ENCODE measurements at regions not wholly inside any gene's neighbourhood (a gene's known extent, or its start where the extent isn't known, plus 50 kb on each side); places are given as distances from the start of the nearest gene placed in this dataset.

- DNase-seq (no peak), ATAC-seq (no peak)
- Mint-ChIP-seq H3K27ac (no peak overlapping the region), H3K9me3 (peaks cover 0 to 15% (median 0%) of the 10 kb centered on the region in 9 donors), H3K36me3 (no peaks in the 10 kb centered on the region), H3K27me3 (peaks cover 6 to 54% (median 26%) of the 10 kb centered on the region in 5 donors), H3K4me3 (peak overlapping the region in 1 of 10 donors; percentile 9), H3K4me1 (peaks cover 0 to 18% (median under 1%) of the 10 kb centered on the region in 4 donors)
- POLR2A ChIA-PET = no interaction called here
Measured at GRCh38 chr5:74433896-74434829, 206.4 kb downstream of the ENC1 start.

GRCh38 chr5:74433255-74433895 is 207.2 kb downstream of the ENC1 start:
- no peaks in the 10 kb centered on the region for H3K36me3 Mint-ChIP-seq
- POLR2A ChIA-PET = no interaction called here
- H3K9me3 Mint-ChIP-seq = peaks cover 0 to 15% (median 0%) of the 10 kb centered on the region in 9 donors
- DNase-seq (no peak), ATAC-seq (no peak)
- H3K27me3 Mint-ChIP-seq = peaks cover 6 to 58% (median 26%) of the 10 kb centered on the region in 5 donors
- peak overlapping the region in 2 of 10 donors; percentile 7 to 13 for H3K4me3 Mint-ChIP-seq
- H3K4me1 Mint-ChIP-seq = peaks cover 0 to 18% (median under 1%) of the 10 kb centered on the region in 4 donors
- peak overlapping the region in 1 of 10 donors; percentile 22 for H3K27ac Mint-ChIP-seq

GRCh38 chr5:74432721-74433120 is 207.8 kb downstream of the ENC1 start:
- ATAC-seq (no peak), DNase-seq (no peak)
- no peak overlapping the region for H3K27ac Mint-ChIP-seq
- H3K4me1 Mint-ChIP-seq = peaks cover 0 to 18% (median under 1%) of the 10 kb centered on the region in 4 donors
- POLR2A ChIA-PET = no interaction called here
- no peaks in the 10 kb centered on the region for H3K36me3 Mint-ChIP-seq
- no peak overlapping the region for H3K4me3 Mint-ChIP-seq
- peaks cover 4 to 58% (median 26%) of the 10 kb centered on the region in 5 donors for H3K27me3 Mint-ChIP-seq
- H3K9me3 Mint-ChIP-seq = peaks cover 0 to 15% (median 0%) of the 10 kb centered on the region in 9 donors

GRCh38 chr5:74432216-74432615 is 208.3 kb downstream of the ENC1 start:
- peaks cover 4 to 58% (median 27%) of the 10 kb centered on the region in 5 donors for H3K27me3 Mint-ChIP-seq
- no peak overlapping the region for H3K4me3 Mint-ChIP-seq
- peaks cover 0 to 18% (median under 1%) of the 10 kb centered on the region in 4 donors for H3K4me1 Mint-ChIP-seq
- no peaks in the 10 kb centered on the region for H3K36me3 Mint-ChIP-seq
- POLR2A ChIA-PET = no interaction called here
- H3K9me3 Mint-ChIP-seq = peaks cover 0 to 15% (median 0%) of the 10 kb centered on the region in 9 donors
- DNase-seq (no peak), ATAC-seq (no peak)
- H3K27ac Mint-ChIP-seq = no peak overlapping the region

GRCh38 chr5:74431290-74431669 is 209.2 kb downstream of the ENC1 start:
- Mint-ChIP-seq H3K4me1 (peaks cover 0 to 18% (median under 1%) of the 10 kb centered on the region in 4 donors), H3K27ac (no peak overlapping the region), H3K27me3 (peaks cover 7 to 58% (median 31%) of the 10 kb centered on the region in 5 donors), H3K9me3 (peaks cover 0 to 6% (median 0%) of the 10 kb centered on the region in 9 donors), H3K36me3 (no peaks in the 10 kb centered on the region), H3K4me3 (no peak overlapping the region)
- DNase-seq (no peak), ATAC-seq (no peak)
- POLR2A ChIA-PET = no interaction called here

GRCh38 chr5:74430631-74431289 is 209.8 kb downstream of the ENC1 start:
- DNase-seq (no peak), ATAC-seq (no peak)
- Mint-ChIP-seq H3K4me3 (no peak overlapping the region), H3K9me3 (peaks cover 0 to 1% (median 0%) of the 10 kb centered on the region in 9 donors), H3K4me1 (peaks cover 0 to 18% (median under 1%) of the 10 kb centered on the region in 4 donors), H3K27me3 (peaks cover 7 to 53% (median 32%) of the 10 kb centered on the region in 5 donors), H3K36me3 (no peaks in the 10 kb centered on the region), H3K27ac (no peak overlapping the region)
- POLR2A ChIA-PET = no interaction called here

GRCh38 chr5:74429495-74429894 is 211.0 kb downstream of the ENC1 start:
- Mint-ChIP-seq H3K4me1 (peaks cover 0 to 16% (median under 1%) of the 10 kb centered on the region in 4 donors), H3K4me3 (no peak overlapping the region), H3K27ac (no peak overlapping the region), H3K36me3 (no peaks in the 10 kb centered on the region), H3K27me3 (peaks cover 7 to 40% (median 30%) of the 10 kb centered on the region in 5 donors), H3K9me3 (no peaks in the 10 kb centered on the region)
- ATAC-seq = no peak
- DNase-seq = no peak
- POLR2A ChIA-PET = no interaction called here

GRCh38 chr5:74428876-74429275 is 211.7 kb downstream of the ENC1 start:
- POLR2A ChIA-PET = no interaction called here
- Mint-ChIP-seq H3K36me3 (no peaks in the 10 kb centered on the region), H3K27ac (no peak overlapping the region), H3K4me3 (no peak overlapping the region), H3K4me1 (peaks cover 0 to 10% (median under 1%) of the 10 kb centered on the region in 4 donors), H3K27me3 (peaks cover 7 to 37% (median 29%) of the 10 kb centered on the region in 5 donors), H3K9me3 (no peaks in the 10 kb centered on the region)
- no peak for ATAC-seq
- DNase-seq = no peak

GRCh38 chr5:74428275-74428674 is 212.3 kb downstream of the ENC1 start:
- H3K27ac Mint-ChIP-seq = no peak overlapping the region
- peaks cover 0 to 4% (median 0%) of the 10 kb centered on the region in 4 donors for H3K4me1 Mint-ChIP-seq
- DNase-seq (no peak), ATAC-seq (no peak)
- peaks cover 7 to 37% (median 24%) of the 10 kb centered on the region in 5 donors for H3K27me3 Mint-ChIP-seq
- H3K36me3 Mint-ChIP-seq = no peaks in the 10 kb centered on the region
- no peak overlapping the region for H3K4me3 Mint-ChIP-seq
- H3K9me3 Mint-ChIP-seq = no peaks in the 10 kb centered on the region
- POLR2A ChIA-PET = no interaction called here

GRCh38 chr5:74426506-74426905 is 214.0 kb downstream of the ENC1 start:
- Mint-ChIP-seq H3K9me3 (no peaks in the 10 kb centered on the region), H3K27ac (no peak overlapping the region), H3K4me3 (no peak overlapping the region), H3K36me3 (no peaks in the 10 kb centered on the region), H3K4me1 (peaks cover 0 to 2% (median 0%) of the 10 kb centered on the region in 4 donors), H3K27me3 (peaks cover 6 to 27% (median 17%) of the 10 kb centered on the region in 5 donors)
- no peak for ATAC-seq
- no peak for DNase-seq
- POLR2A ChIA-PET = no interaction called here

- Mint-ChIP-seq H3K36me3 (no peaks in the 10 kb centered on the region), H3K9me3 (no peaks in the 10 kb centered on the region), H3K4me1 (no peaks in the 10 kb centered on the region), H3K27ac (no peak overlapping the region), H3K4me3 (no peak overlapping the region), H3K27me3 (peaks cover 5 to 18% (median 5%) of the 10 kb centered on the region in 5 donors)
- ATAC-seq = no peak
- no peak for DNase-seq
- POLR2A ChIA-PET = no interaction called here
Measured at GRCh38 chr5:74424162-74424868, 216.2 kb downstream of the ENC1 start.

- no peak for ATAC-seq
- H3K9me3 Mint-ChIP-seq = no peaks in the 10 kb centered on the region
- no peak for DNase-seq
- peaks cover 0 to 19% (median 5%) of the 10 kb centered on the region in 5 donors for H3K27me3 Mint-ChIP-seq
- no peaks in the 10 kb centered on the region for H3K36me3 Mint-ChIP-seq
- POLR2A ChIA-PET = no interaction called here
- no peaks in the 10 kb centered on the region for H3K4me1 Mint-ChIP-seq
- H3K27ac Mint-ChIP-seq = no peak overlapping the region
- H3K4me3 Mint-ChIP-seq = no peak overlapping the region
Measured at GRCh38 chr5:74423383-74423782, 217.1 kb downstream of the ENC1 start.

Measured in naive thymus-derived CD8-positive, alpha-beta T cell (primary cell).